ENCODE measurements at regions not wholly inside any gene's neighbourhood (a gene's known extent, or its start where the extent isn't known, plus 50 kb on each side); places are given as distances from the start of the nearest gene placed in this dataset.

GRCh38 chr2:168363347-168364092 lies 92.6 kb upstream of the CERS6 start:
- H3K4me3 ChIP-seq = no peak overlapping the region
- H3K27ac ChIP-seq = no peak overlapping the region
- H3K27me3 ChIP-seq = no peaks in the 10 kb centered on the region
- TF ChIP-seq POLR2A (IDR thresholded peaks at IDR 0.05) = no peak
- TF ChIP-seq CTCF (IDR thresholded peaks at IDR 0.05) = no peak
- no peak for TF ChIP-seq EP300 (IDR thresholded peaks at IDR 0.05)
- no peaks in the 10 kb centered on the region for H3K9me3 ChIP-seq
- WGBS, 2 donors = 89 to 92% methylated on average over 4 of the region's 4 CpGs
- DNase-seq (ENCODE audit: low spot score in 2 of 2) = no peak
- no peaks in the 10 kb centered on the region for H3K36me3 ChIP-seq
- H3K4me1 ChIP-seq = no peaks in the 10 kb centered on the region

GRCh38 chr2:168365094-168365621 lies 90.9 kb upstream of the CERS6 start:
- Histone ChIP-seq H3K27ac (no peak overlapping the region), H3K9me3 (no peaks in the 10 kb centered on the region), H3K27me3 (no peaks in the 10 kb centered on the region), H3K4me1 (no peaks in the 10 kb centered on the region), H3K4me3 (no peak overlapping the region), H3K36me3 (no peaks in the 10 kb centered on the region)
- no peak for DNase-seq (ENCODE audit: low spot score in 2 of 2)
- TF ChIP-seq POLR2A (IDR thresholded peaks at IDR 0.05) (no peak), EP300 (IDR thresholded peaks at IDR 0.05) (no peak), CTCF (IDR thresholded peaks at IDR 0.05) (no peak)
- 90 to 93% methylated on average over 6 of the region's 6 CpGs for WGBS, 2 donors

DNA sequence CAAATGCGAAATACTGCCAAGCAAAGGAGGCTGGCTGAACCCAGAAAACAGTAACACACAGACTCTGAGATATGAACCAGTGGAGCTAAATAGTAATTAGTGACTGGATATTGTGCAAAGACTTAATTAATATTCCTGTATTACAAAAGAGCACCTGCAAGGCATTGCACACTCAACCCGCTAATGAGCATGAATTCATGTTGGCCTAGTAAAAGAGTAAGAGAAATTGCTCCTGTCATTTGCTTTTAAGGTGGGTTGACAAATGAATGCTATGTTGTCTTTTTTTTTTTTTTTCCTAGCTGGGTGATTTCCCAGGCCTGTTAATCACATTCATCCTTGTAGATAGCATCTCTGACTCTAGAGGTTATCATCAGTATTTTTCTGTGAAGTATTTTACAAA lies 87.0 kb upstream of the CERS6 start:
- DNase-seq (ENCODE audit: low spot score in 2 of 2) = no peak
- Histone ChIP-seq H3K9me3 (no peaks in the 10 kb centered on the region), H3K27me3 (no peaks in the 10 kb centered on the region), H3K4me3 (no peak overlapping the region), H3K36me3 (no peaks in the 10 kb centered on the region), H3K27ac (no peak overlapping the region), H3K4me1 (no peaks in the 10 kb centered on the region)
- 93 to 96% methylated on average over 2 of the region's 2 CpGs for WGBS, 2 donors
- no peak for TF ChIP-seq EP300 (IDR thresholded peaks at IDR 0.05)
- no peak for TF ChIP-seq CTCF (IDR thresholded peaks at IDR 0.05)
- no peak for TF ChIP-seq POLR2A (IDR thresholded peaks at IDR 0.05)

DNA sequence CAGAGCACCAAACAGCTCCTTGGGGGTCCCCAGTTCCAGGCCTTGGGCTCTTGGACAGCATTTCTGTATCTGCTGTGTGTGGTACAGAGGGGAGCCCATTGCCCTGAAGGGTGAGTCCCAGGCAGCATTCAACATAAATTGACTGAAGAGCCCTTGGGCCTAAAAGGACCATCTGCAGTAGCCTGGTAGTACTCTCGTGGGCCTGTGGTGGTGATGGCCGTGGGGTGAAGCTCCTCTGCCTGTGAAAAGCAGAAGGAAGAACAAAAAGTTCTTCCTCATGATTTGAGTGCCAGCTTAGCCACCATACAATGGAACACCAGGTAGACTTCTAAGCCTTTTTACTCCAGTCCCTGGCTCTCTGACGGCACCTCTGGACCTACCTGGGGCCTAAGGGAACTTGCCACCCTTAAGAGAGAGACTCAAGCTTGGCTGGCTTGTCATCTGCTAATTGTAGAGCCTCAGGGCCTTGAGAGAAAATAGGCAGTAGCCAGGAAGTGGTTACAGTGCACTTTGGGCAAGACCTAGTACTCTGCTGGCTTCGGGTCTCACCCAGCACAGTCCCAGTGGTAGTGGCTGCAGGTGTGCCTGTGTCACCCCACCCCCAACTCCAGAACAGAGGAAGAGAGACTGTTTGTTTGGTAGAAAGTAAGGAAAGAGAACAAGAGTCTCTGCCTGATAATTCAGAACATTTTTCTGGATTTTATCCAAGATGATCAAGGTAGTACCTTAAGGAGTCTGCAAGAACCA lies 84.6 kb upstream of the CERS6 start:
- TF ChIP-seq EP300 (IDR thresholded peaks at IDR 0.05) (no peak), POLR2A (IDR thresholded peaks at IDR 0.05) (no peak), CTCF (IDR thresholded peaks at IDR 0.05) (no peak)
- no peak for DNase-seq (ENCODE audit: low spot score in 2 of 2)
- 75 to 77% methylated on average over 4 of the region's 4 CpGs for WGBS, 2 donors

DNA sequence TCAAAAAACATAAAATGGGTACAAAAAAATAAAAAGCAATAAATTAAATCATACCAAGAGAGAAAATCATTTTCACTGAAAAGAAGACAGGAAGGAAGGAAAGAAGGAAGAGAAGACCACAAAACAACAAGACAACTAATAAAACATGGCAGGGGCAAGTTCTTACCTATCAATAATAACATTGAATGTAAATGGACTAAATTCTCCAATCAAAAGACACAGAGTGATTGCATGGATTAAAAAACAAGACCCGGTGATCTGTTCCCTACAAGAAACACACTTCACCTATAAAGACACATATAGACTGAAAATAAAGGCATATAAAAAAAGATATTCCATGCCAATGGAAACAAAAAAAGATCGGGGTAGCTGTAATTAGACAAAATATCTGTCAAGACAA lies 82.6 kb upstream of the CERS6 start:
- WGBS, 2 donors = 90 to 96% methylated on average over 2 of the region's 2 CpGs
- Histone ChIP-seq H3K4me1 (no peaks in the 10 kb centered on the region), H3K9me3 (peaks cover 0 to 15% (median 0%) of the 10 kb centered on the region in 4 donors), H3K36me3 (no peaks in the 10 kb centered on the region), H3K27me3 (no peaks in the 10 kb centered on the region), H3K4me3 (no peak overlapping the region), H3K27ac (no peak overlapping the region)
- no peak for DNase-seq (ENCODE audit: low spot score in 2 of 2)
- TF ChIP-seq EP300 (IDR thresholded peaks at IDR 0.05) (no peak), POLR2A (IDR thresholded peaks at IDR 0.05) (no peak), CTCF (IDR thresholded peaks at IDR 0.05) (no peak)

More for the DNA sequence above, 84.6 kb upstream of the CERS6 start:
- Histone ChIP-seq H3K27ac (no peak overlapping the region), H3K9me3 (peaks cover 0 to 7% (median 0%) of the 10 kb centered on the region in 4 donors), H3K27me3 (no peaks in the 10 kb centered on the region), H3K36me3 (no peaks in the 10 kb centered on the region), H3K4me1 (no peaks in the 10 kb centered on the region), H3K4me3 (no peak overlapping the region)
